ENCODE measurements at regions not wholly inside any gene's neighbourhood (a gene's known extent, or its start where the extent isn't known, plus 50 kb on each side); places are given as distances from the start of the nearest gene placed in this dataset.

DNA sequence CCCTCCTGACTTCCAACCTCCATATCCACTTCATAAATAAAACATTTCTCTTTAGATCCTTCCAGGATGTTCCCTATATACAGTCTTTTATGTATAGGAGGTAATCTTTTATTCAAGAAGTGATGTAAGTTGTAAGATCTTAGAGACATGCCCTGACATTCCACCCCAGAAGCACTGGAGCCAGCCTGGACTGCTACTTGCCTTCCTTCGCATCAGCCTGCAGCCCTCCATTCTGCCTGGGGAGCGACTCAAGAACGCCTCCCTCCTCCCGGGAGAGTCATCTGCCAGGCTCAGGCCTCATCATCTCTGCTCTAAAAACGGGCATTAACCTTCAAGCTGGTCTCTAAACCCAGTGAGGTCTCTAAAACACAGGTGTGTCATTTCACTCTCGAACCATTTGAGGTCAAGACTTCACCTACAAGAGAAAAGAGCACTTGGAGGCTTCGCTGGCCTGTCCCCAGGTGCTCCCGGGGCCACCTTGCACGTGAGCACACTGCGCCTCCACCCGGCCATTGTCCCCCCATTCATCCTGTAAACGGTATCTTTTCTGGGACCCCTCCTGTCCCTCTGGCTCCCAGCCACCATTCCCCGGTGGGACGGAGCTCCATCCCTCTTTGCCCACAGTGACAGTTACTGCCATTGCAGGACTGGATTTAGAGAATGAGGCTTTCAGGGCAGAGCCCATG is 107.5 kb upstream of the PDE10A start:
- Histone ChIP-seq H3K9me3 (no peaks in the 10 kb centered on the region), H3K27me3 (no peaks in the 10 kb centered on the region), H3K36me3 (no peaks in the 10 kb centered on the region), H3K4me3 (no peak overlapping the region), H3K4me1 (no peaks in the 10 kb centered on the region), H3K27ac (no peak overlapping the region)
- TF ChIP-seq, protein P1, sequence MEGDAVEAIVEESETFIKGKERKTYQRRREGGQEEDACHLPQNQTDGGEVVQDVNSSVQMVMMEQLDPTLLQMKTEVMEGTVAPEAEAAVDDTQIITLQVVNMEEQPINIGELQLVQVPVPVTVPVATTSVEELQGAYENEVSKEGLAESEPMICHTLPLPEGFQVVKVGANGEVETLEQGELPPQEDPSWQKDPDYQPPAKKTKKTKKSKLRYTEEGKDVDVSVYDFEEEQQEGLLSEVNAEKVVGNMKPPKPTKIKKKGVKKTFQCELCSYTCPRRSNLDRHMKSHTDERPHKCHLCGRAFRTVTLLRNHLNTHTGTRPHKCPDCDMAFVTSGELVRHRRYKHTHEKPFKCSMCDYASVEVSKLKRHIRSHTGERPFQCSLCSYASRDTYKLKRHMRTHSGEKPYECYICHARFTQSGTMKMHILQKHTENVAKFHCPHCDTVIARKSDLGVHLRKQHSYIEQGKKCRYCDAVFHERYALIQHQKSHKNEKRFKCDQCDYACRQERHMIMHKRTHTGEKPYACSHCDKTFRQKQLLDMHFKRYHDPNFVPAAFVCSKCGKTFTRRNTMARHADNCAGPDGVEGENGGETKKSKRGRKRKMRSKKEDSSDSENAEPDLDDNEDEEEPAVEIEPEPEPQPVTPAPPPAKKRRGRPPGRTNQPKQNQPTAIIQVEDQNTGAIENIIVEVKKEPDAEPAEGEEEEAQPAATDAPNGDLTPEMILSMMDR (IDR thresholded peaks at IDR 0.05): no peak
- TF ChIP-seq POLR2A (IDR thresholded peaks at IDR 0.05): no peak
- DNase-seq: no peak

DNA sequence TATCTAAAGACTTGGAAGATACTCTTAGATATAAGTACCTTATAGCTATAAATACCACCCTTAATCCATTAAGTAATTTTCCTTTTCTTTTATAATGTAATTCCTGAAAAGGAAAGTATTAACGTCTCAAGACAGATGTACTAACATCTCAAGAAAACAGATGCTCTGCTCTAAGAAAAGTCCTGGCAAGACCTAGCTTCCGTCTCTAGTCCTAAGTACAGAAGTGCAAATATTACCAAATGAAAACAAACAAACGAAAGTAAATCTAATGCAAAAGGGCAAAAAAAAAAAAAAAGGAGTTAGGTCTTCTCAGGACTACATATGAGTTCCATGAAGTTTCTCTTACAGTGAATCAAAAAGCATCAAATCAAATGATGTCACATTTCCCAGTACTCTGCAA is 106.8 kb upstream of the PDE10A start:
- H3K27me3 ChIP-seq: no peaks in the 10 kb centered on the region
- no peak for DNase-seq
- no peaks in the 10 kb centered on the region for H3K36me3 ChIP-seq
- no peaks in the 10 kb centered on the region for H3K9me3 ChIP-seq
- TF ChIP-seq, protein P1 (IDR thresholded peaks at IDR 0.05): no peak
- TF ChIP-seq POLR2A (IDR thresholded peaks at IDR 0.05): no peak
- H3K4me1 ChIP-seq: no peaks in the 10 kb centered on the region
- no peak overlapping the region for H3K4me3 ChIP-seq
- H3K27ac ChIP-seq: no peak overlapping the region

DNA sequence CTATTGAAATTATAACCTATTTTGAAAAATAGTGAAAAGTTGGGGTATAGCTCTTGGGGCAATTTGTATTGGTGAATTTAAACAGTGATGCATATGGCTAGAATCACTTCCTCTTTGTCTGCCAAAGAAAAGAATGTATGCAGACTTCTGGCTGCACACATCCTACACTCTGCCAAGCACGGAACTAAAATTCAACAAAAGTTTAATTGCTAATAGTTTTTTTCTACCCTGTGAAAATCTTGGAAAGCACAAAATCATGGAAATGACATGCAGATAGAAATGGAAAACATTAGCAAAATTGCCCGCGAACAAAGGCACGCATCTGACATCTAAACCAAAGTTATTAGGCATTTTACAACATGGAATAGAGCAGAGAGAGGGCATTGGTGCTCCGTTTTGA is 106.4 kb upstream of the PDE10A start:
- H3K4me3 ChIP-seq: no peak overlapping the region
- no peaks in the 10 kb centered on the region for H3K9me3 ChIP-seq
- TF ChIP-seq, protein P1 (IDR thresholded peaks at IDR 0.05): no peak
- no peak overlapping the region for H3K27ac ChIP-seq
- no peaks in the 10 kb centered on the region for H3K36me3 ChIP-seq
- H3K4me1 ChIP-seq: no peaks in the 10 kb centered on the region
- no peaks in the 10 kb centered on the region for H3K27me3 ChIP-seq
- DNase-seq: no peak

DNA sequence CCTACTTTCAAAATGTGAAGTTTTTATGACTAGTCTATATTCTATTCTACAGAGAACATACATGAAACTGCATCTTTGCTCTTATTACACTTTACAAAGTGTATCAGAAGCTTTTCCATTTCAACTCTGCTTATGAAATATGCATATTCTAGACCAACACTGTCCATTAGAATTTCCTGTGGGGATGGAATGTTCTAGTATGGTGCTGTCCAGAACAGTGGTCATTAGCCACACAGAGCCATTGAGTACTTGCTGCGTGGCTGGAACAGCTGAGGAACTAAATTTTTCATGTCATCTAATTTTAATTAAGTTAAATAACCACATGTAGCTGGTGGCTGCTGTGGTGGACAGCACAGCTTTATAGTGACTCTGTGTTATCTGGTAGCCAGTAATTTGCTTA is 105.9 kb upstream of the PDE10A start:
- H3K27ac ChIP-seq: no peak overlapping the region
- no peak overlapping the region for H3K4me3 ChIP-seq
- no peaks in the 10 kb centered on the region for H3K9me3 ChIP-seq
- H3K36me3 ChIP-seq: no peaks in the 10 kb centered on the region
- no peaks in the 10 kb centered on the region for H3K4me1 ChIP-seq
- TF ChIP-seq, protein P1 (IDR thresholded peaks at IDR 0.05): no peak
- no peak for TF ChIP-seq POLR2A (IDR thresholded peaks at IDR 0.05)
- DNase-seq: no peak
- no peaks in the 10 kb centered on the region for H3K27me3 ChIP-seq

DNA sequence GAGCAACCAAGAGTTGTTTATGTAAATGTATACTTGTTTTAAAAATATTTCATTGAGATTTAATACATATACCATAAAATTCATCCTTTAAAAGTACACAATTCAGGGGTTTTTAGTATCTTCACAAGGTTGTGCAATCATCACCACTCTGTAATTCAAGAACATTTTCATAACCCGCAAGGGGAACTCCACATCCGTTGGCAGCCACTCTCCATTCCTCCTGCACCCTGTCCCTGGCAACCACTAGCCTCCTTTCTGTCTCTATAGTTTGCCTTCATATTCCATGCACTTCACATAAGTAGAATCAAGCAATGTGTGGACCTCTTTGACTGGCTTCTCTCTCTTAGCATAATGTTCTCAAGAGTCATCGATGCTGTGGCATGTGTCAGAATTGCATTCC is 104.2 kb upstream of the PDE10A start:
- H3K9me3 ChIP-seq: no peaks in the 10 kb centered on the region
- H3K27ac ChIP-seq: no peak overlapping the region
- no peak overlapping the region for H3K4me3 ChIP-seq
- H3K4me1 ChIP-seq: no peaks in the 10 kb centered on the region
- no peaks in the 10 kb centered on the region for H3K27me3 ChIP-seq
- DNase-seq: no peak
- H3K36me3 ChIP-seq: no peaks in the 10 kb centered on the region
- TF ChIP-seq, protein P1 (IDR thresholded peaks at IDR 0.05): no peak
- no peak for TF ChIP-seq POLR2A (IDR thresholded peaks at IDR 0.05)

DNA sequence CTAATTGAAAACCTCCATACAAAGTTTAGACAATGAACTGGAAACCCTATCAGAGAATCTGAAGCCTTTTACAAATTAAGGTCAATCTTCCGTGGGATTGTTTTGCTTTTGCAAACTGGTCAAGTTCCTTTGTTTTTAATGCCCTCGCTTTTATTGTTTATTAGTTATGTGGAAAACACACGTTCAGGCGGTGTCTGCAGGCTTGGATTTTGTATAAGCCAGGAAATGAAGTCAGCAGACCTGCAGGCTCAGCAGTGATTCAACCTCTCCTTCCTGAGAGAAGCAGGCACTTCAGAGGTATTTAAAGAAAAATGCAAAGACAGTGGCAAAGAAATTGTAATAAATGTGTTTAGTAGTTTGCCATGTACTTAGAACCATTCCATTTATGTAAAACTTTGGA is 103.4 kb upstream of the PDE10A start:
- H3K4me3 ChIP-seq: no peak overlapping the region
- no peak for TF ChIP-seq POLR2A (IDR thresholded peaks at IDR 0.05)
- TF ChIP-seq, protein P1 (IDR thresholded peaks at IDR 0.05): no peak
- H3K36me3 ChIP-seq: no peaks in the 10 kb centered on the region
- no peaks in the 10 kb centered on the region for H3K27me3 ChIP-seq
- H3K4me1 ChIP-seq: no peaks in the 10 kb centered on the region
- DNase-seq: no peak
- no peaks in the 10 kb centered on the region for H3K9me3 ChIP-seq
- H3K27ac ChIP-seq: no peak overlapping the region
